ENCODE measurements at regions not wholly inside any gene's neighbourhood (a gene's known extent, or its start where the extent isn't known, plus 50 kb on each side); places are given as distances from the start of the nearest gene placed in this dataset.

DNA sequence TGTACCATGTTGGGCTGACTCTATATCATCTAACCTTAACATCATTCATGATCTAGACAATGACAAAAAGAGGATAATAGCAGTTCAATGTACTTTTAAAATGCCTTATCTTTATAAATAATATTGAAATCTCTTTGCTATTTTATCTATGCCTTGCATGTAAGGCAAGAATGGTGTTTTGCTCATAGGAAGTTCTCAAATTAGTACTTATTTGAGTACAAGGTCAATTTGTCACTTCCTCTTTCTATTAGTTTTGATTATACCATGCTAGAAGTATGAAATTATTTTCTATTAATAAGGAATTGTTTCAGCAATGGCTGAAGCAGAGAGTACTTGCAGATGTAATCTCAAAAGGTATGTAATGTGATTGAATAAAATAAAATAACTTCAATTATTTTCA, 1285.4 kb upstream of the TENM4 start:
- no peak for TF ChIP-seq NFRKB (IDR thresholded peaks at IDR 0.05)
- TF ChIP-seq FOXM1 (IDR thresholded peaks at IDR 0.05; ENCODE audit: borderline replicate concordance) = no peak
- TF ChIP-seq CTBP1 (IDR thresholded peaks at IDR 0.05; ENCODE audit: borderline replicate concordance) = no peak
- TF ChIP-seq SP1 (IDR thresholded peaks at IDR 0.05) = no peak
- TF ChIP-seq ELF4 (IDR thresholded peaks at IDR 0.05) = no peak
- TF ChIP-seq L3MBTL2 (conservative IDR thresholded peaks at IDR 0.05) = no peak
- no peak for TF ChIP-seq HDGF (IDR thresholded peaks at IDR 0.05; ENCODE audit: borderline replicate concordance)
- no peak for TF ChIP-seq FOXK2 (IDR thresholded peaks at IDR 0.05)
- TF ChIP-seq BHLHE40 (IDR thresholded peaks at IDR 0.05; ENCODE audit: borderline replicate concordance) = no peak
- no peak for TF ChIP-seq ARNT (IDR thresholded peaks at IDR 0.05)
- TF ChIP-seq TARDBP (IDR thresholded peaks at IDR 0.05) = no peak
- no peak for TF ChIP-seq SUZ12 (IDR thresholded peaks at IDR 0.05)
